RWPE1 (cell line): ENCODE measurements at regions not wholly inside any gene's neighbourhood (a gene's known extent, or its start where the extent isn't known, plus 50 kb on each side); places are given as distances from the start of the nearest gene placed in this dataset.

Experiments
- CTCF ChIA-PET: fragments of 350-600 bp; sonication (Branson Sonifier 250); formaldehyde crosslinking; extraction: SDS; loops from one replicate; lab custom pipeline; 2021; lab: Yijun Ruan, JAX
- POLR2A ChIA-PET: fragments of 400-600 bp; formaldehyde crosslinking; extraction: SDS; loops from one replicate; lab custom pipeline; 2020; ENCODE audit warnings: antibody characterized with exemption; ENCODE audit not compliant: low non-redundant PET; lab: Yijun Ruan, JAX
- DNase-seq: peaks from one replicate; pipeline ENCODE4 v3.0.0; 2012; ENCODE audit warnings: low spot score
- H3K27ac ChIP-seq: fragments of 450-650 bp; 2 replicates; pipeline ENCODE4 v1.5.1; 2017
- CTCF ChIP-seq: fragments of 450-650 bp; conservative IDR thresholded peaks from 2 replicates; pipeline ENCODE4 v1.5.1; 2017; ENCODE audit warnings: low read depth, mild to moderate bottlenecking

- no peak overlapping the region for H3K27ac ChIP-seq
- CTCF ChIA-PET = no interaction called here
- POLR2A ChIA-PET = no interaction called here
- no peak for DNase-seq
- TF ChIP-seq CTCF = no peak
Observed at GRCh38 chrX:3407121-3407520, 60.7 kb upstream of the MXRA5 start.

GRCh38 chrX:3403748-3404147 lies 57.3 kb upstream of the MXRA5 start:
- no peak for DNase-seq
- no peak for TF ChIP-seq CTCF
- ChIA-PET POLR2A (no interaction called here), CTCF (no interaction called here)
- H3K27ac ChIP-seq = no peak overlapping the region
